Stimulated activated naive CD8-positive, alpha-beta T cell treated with anti-CD3 and anti-CD28 coated beads, Interleukin-15, Interleukin-2, amounts not matched to agents 100 ng/mL and 50 ng/mL, for 24 hours (primary cell): ENCODE measurements at regions not wholly inside any gene's neighbourhood (a gene's known extent, or its start where the extent isn't known, plus 50 kb on each side); places are given as distances from the start of the nearest gene placed in this dataset.

ENCODE experiments used
- H3K27ac Mint-ChIP-seq: one replicate; pipeline ENCODE4 v1.8.0; 2021; ENCODE audit warnings: mild to moderate bottlenecking, mixed read lengths
- H3K27me3 Mint-ChIP-seq: one replicate; pipeline ENCODE4 v1.8.0; 2021; ENCODE audit warnings: mixed read lengths
- H3K36me3 Mint-ChIP-seq: one replicate; pipeline ENCODE4 v1.8.0; 2021; ENCODE audit warnings: low read depth, mixed read lengths
- H3K4me1 Mint-ChIP-seq: one replicate; pipeline ENCODE4 v1.8.0; 2021; ENCODE audit warnings: low read depth, mixed read lengths
- H3K4me3 Mint-ChIP-seq: one replicate; pipeline ENCODE4 v1.8.0; 2021; ENCODE audit warnings: mild to moderate bottlenecking, mixed read lengths
- H3K9me3 Mint-ChIP-seq: one replicate; pipeline ENCODE4 v1.8.0; 2021; ENCODE audit warnings: mixed read lengths

- Mint-ChIP-seq H3K9me3 (no peaks in the 10 kb centered on the region), H3K27ac (no peak overlapping the region), H3K36me3 (no peaks in the 10 kb centered on the region), H3K4me3 (no peak overlapping the region), H3K4me1 (no peaks in the 10 kb centered on the region), H3K27me3 (peaks cover 19% of the 10 kb centered on the region)
Observed at GRCh38 chr1:14019461-14019860, 319.5 kb downstream of the PRDM2 start.

GRCh38 chr1:14020006-14020405, 320.0 kb downstream of the PRDM2 start:
- Mint-ChIP-seq H3K27me3 (peaks cover 24% of the 10 kb centered on the region), H3K36me3 (no peaks in the 10 kb centered on the region), H3K27ac (no peak overlapping the region), H3K4me3 (no peak overlapping the region), H3K9me3 (no peaks in the 10 kb centered on the region), H3K4me1 (no peaks in the 10 kb centered on the region)

- Mint-ChIP-seq H3K4me3 (no peak overlapping the region), H3K27ac (no peak overlapping the region), H3K4me1 (no peaks in the 10 kb centered on the region), H3K9me3 (peaks cover 3% of the 10 kb centered on the region), H3K36me3 (no peaks in the 10 kb centered on the region), H3K27me3 (peaks cover 16% of the 10 kb centered on the region)
Observed at GRCh38 chr1:14027099-14027498, 327.1 kb downstream of the PRDM2 start.

- H3K9me3 Mint-ChIP-seq = no peaks in the 10 kb centered on the region
- no peaks in the 10 kb centered on the region for H3K36me3 Mint-ChIP-seq
- peaks cover 13% of the 10 kb centered on the region for H3K27me3 Mint-ChIP-seq
- H3K4me1 Mint-ChIP-seq = no peaks in the 10 kb centered on the region
- H3K27ac Mint-ChIP-seq = no peak overlapping the region
- no peak overlapping the region for H3K4me3 Mint-ChIP-seq
Observed at GRCh38 chr1:14031461-14031860, 331.5 kb downstream of the PRDM2 start.

GRCh38 chr1:14034506-14034905, 334.5 kb downstream of the PRDM2 start:
- H3K36me3 Mint-ChIP-seq = no peaks in the 10 kb centered on the region
- H3K9me3 Mint-ChIP-seq = no peaks in the 10 kb centered on the region
- H3K4me1 Mint-ChIP-seq = no peaks in the 10 kb centered on the region
- H3K4me3 Mint-ChIP-seq = no peak overlapping the region
- no peak overlapping the region for H3K27ac Mint-ChIP-seq
- H3K27me3 Mint-ChIP-seq = peaks cover 17% of the 10 kb centered on the region

- no peaks in the 10 kb centered on the region for H3K4me1 Mint-ChIP-seq
- H3K27ac Mint-ChIP-seq = no peak overlapping the region
- H3K27me3 Mint-ChIP-seq = peaks cover 20% of the 10 kb centered on the region
- H3K36me3 Mint-ChIP-seq = no peaks in the 10 kb centered on the region
- H3K4me3 Mint-ChIP-seq = no peak overlapping the region
- peaks cover 12% of the 10 kb centered on the region for H3K9me3 Mint-ChIP-seq
Observed at GRCh38 chr1:14037101-14037847, 337.3 kb downstream of the PRDM2 start.

GRCh38 chr1:14039582-14040430, 339.8 kb downstream of the PRDM2 start:
- Mint-ChIP-seq H3K36me3 (no peaks in the 10 kb centered on the region), H3K27me3 (peaks cover 22% of the 10 kb centered on the region), H3K4me1 (no peaks in the 10 kb centered on the region), H3K4me3 (no peak overlapping the region), H3K27ac (no peak overlapping the region), H3K9me3 (peaks cover 19% of the 10 kb centered on the region)

GRCh38 chr1:14049965-14050364, 350.0 kb downstream of the PRDM2 start:
- Mint-ChIP-seq H3K36me3 (no peaks in the 10 kb centered on the region), H3K4me1 (no peaks in the 10 kb centered on the region), H3K9me3 (peaks cover 8% of the 10 kb centered on the region), H3K27me3 (no peaks in the 10 kb centered on the region), H3K4me3 (no peak overlapping the region), H3K27ac (no peak overlapping the region)

GRCh38 chr1:14055442-14056223, 355.6 kb downstream of the PRDM2 start:
- no peak overlapping the region for H3K27ac Mint-ChIP-seq
- no peaks in the 10 kb centered on the region for H3K4me1 Mint-ChIP-seq
- peaks cover 12% of the 10 kb centered on the region for H3K9me3 Mint-ChIP-seq
- no peaks in the 10 kb centered on the region for H3K36me3 Mint-ChIP-seq
- H3K4me3 Mint-ChIP-seq = no peak overlapping the region
- H3K27me3 Mint-ChIP-seq = peaks cover 21% of the 10 kb centered on the region

GRCh38 chr1:14057640-14058039, 357.7 kb downstream of the PRDM2 start:
- Mint-ChIP-seq H3K27me3 (peaks cover 21% of the 10 kb centered on the region), H3K4me3 (no peak overlapping the region), H3K36me3 (no peaks in the 10 kb centered on the region), H3K4me1 (no peaks in the 10 kb centered on the region), H3K9me3 (peaks cover 9% of the 10 kb centered on the region), H3K27ac (no peak overlapping the region)

GRCh38 chr1:14061204-14061603, 361.2 kb downstream of the PRDM2 start:
- Mint-ChIP-seq H3K27ac (no peak overlapping the region), H3K4me3 (no peak overlapping the region), H3K9me3 (peaks cover 9% of the 10 kb centered on the region), H3K4me1 (no peaks in the 10 kb centered on the region), H3K27me3 (peaks cover 14% of the 10 kb centered on the region), H3K36me3 (no peaks in the 10 kb centered on the region)

- H3K36me3 Mint-ChIP-seq = no peaks in the 10 kb centered on the region
- H3K4me3 Mint-ChIP-seq = no peak overlapping the region
- H3K4me1 Mint-ChIP-seq = no peaks in the 10 kb centered on the region
- H3K27me3 Mint-ChIP-seq = peaks cover 11% of the 10 kb centered on the region
- peaks cover 9% of the 10 kb centered on the region for H3K9me3 Mint-ChIP-seq
- H3K27ac Mint-ChIP-seq = no peak overlapping the region
Observed at GRCh38 chr1:14061722-14062121, 361.7 kb downstream of the PRDM2 start.

GRCh38 chr1:14062669-14063068, 362.7 kb downstream of the PRDM2 start:
- Mint-ChIP-seq H3K36me3 (no peaks in the 10 kb centered on the region), H3K4me1 (no peaks in the 10 kb centered on the region)

GRCh38 chr1:14064649-14065442, 364.9 kb downstream of the PRDM2 start:
- Mint-ChIP-seq H3K27me3 (peaks cover 3% of the 10 kb centered on the region), H3K4me3 (no peak overlapping the region), H3K9me3 (no peaks in the 10 kb centered on the region), H3K36me3 (no peaks in the 10 kb centered on the region), H3K4me1 (no peaks in the 10 kb centered on the region), H3K27ac (no peak overlapping the region)

More at GRCh38 chr1:14062669-14063068, 362.7 kb downstream of the PRDM2 start:
- peaks cover 9% of the 10 kb centered on the region for H3K9me3 Mint-ChIP-seq
- peaks cover 11% of the 10 kb centered on the region for H3K27me3 Mint-ChIP-seq
- H3K4me3 Mint-ChIP-seq = no peak overlapping the region
- H3K27ac Mint-ChIP-seq = no peak overlapping the region
